Umbilical cord (tissue), 1 donor: ENCODE measurements at regions not wholly inside any gene's neighbourhood (a gene's known extent, or its start where the extent isn't known, plus 50 kb on each side); places are given as distances from the start of the nearest gene placed in this dataset.

Experiments used
- DNase-seq: peaks from one replicate; pipeline ENCODE4 v3.0.0-alpha.2; 2015; ENCODE audit warnings: low spot score

- DNase-seq = no peak
Measured at GRCh38 chr9:79970146-79970425, 398.3 kb downstream of the TLE4 start.

- DNase-seq = no peak
Measured at GRCh38 chr9:79969393-79970145, 397.8 kb downstream of the TLE4 start.

DNA sequence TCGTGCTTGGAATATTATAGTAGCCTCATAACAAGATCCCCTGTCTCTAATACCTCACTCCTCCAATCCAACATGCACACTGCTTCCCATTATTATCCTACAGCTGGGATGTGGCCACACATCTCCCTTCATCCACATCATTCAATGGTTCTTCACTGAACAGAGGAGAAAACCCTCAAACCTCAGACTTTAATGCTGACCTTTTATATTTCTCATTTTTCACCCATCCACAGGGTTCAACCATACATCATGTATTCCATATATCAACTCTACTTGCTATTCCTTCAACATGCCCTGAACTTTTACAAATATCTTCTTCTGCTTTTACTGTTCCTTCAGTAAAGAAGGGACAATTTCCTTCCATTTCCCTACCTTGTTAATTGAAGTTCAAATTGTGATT lies 396.8 kb downstream of the TLE4 start:
- DNase-seq = no peak

DNA sequence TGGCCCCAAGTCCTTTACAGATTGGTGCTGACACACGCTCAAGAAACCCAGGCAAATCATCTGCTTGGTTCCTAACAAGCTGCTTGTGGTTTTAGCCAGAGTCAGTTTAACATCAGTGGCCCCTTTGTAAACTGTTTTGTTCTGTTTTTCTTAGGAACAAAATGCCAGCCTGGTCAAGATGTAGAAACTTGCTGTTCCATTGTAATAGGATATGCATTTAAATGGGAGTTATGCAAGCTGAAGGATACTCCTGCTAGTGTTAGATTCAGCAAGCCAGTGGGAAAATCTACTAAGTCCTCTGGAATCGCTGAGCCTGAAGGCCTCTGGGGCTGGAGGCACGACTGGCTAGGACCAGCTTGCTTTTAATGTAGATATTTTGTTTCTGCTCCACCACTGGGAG lies 391.1 kb downstream of the TLE4 start:
- DNase-seq = no peak

GRCh38 chr9:79962150-79962549 lies 390.4 kb downstream of the TLE4 start:
- DNase-seq = no peak

DNA sequence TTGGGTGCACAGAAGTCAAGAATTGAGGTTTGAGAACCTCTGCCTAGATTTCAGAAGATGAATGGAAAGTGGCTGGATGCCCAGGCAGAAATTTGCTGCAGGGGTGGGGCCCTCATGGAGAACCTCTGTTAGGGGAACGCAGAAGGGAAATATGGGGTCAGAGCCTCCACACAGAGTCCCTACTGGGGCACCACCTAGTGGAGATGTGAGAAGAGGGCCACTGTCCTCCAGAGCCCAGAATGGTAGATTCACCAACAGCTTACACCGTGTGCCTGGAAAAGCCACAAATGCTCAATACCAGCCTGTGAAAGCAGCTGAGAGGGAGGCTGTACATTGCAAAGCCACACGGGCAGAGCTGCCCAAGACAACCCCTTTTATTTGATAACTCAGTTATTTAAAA lies 383.5 kb downstream of the TLE4 start:
- DNase-seq = no peak

DNA sequence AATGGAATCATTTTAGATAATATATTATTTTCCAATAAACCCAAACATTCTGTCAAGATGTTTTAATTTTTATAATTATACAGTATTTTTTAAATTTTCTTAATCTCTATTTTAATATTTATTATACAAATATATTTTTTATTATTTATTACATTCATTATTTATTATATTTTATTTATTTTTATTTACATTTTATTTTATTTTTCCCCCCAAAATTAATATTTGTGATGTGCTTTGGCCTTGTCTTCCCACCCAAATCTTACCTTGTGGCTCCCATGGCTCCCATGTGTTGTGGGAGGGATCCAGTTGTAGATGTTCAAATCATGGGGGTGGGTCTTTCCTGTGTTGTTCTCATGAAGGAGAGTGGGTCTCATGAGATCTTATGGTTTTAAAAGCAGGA lies 382.1 kb downstream of the TLE4 start:
- no peak for DNase-seq

DNA sequence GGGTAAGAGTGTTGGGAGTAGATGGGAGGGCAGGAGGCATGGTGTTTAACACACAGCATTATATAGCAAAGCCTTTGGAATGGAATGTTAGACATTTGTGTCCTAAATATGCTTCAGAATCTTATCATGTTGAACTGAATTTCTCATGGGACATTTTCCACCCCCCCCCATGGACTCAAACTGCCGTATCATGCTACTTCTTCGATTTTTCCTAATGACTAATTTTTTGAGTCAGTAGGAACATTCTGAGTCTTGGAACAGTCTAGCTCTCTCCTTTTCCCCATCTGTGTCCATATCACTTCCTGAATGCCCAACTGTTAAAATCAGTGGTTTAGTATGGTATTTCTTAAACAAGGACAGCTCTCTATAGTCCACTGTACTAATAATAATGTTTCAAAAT lies 380.6 kb downstream of the TLE4 start:
- no peak for DNase-seq

DNA sequence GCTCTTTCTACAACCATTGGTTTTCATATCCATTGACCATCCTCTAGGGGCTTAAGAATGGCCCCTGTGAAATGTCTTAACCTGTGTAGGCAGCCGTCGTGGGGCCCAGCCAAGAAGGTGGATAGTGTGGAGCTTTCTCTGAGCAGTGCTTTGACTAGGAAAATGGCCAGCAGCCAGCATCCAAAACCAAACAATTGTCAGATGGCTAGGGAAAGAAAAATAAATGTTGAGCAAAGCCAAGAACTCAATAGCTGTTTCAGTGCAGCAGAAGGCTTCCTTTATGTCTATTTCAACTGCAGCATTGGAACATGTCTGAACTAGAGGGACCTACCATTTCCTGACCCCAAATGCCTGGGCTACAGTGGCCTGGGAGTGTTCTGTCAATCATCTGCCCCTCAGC lies 374.9 kb downstream of the TLE4 start:
- DNase-seq = no peak

DNA sequence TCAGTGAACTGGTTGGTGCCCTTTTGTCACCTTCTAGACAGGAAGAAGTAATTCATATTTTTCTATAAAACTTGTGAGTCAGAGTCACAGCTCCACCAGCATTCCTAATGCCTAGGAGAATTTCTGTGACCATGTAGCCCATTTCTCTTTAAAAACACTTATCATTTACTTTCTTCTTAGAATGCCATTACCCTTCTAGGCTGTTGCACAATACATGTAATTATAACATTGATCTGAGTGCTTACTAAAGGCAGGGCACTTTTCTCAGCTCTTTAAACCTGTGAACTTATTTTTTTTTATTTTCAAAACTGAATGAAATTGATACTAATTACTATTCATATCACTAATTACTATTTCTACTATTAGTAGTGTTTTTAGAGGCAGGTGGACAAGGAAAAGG lies 373.7 kb downstream of the TLE4 start:
- DNase-seq = no peak

DNA sequence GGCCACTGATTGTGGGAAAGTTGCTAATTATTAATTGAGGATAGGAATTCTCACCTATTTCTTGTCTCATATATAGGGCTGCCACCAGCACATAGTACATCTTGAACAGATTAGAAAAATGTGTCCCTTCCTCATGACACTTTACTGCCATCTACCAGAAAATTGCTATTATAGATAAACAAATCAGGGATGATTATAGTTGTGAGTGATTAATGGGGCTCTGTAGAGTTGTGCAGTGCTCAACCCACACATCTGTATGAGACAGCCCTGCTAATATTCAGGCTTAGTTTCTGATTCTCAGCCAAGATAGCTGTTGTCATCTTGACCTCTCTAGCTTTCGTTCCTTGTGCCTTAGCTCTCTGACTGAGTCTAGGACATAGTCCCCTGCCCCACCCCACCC lies 373.3 kb downstream of the TLE4 start:
- no peak for DNase-seq

DNA sequence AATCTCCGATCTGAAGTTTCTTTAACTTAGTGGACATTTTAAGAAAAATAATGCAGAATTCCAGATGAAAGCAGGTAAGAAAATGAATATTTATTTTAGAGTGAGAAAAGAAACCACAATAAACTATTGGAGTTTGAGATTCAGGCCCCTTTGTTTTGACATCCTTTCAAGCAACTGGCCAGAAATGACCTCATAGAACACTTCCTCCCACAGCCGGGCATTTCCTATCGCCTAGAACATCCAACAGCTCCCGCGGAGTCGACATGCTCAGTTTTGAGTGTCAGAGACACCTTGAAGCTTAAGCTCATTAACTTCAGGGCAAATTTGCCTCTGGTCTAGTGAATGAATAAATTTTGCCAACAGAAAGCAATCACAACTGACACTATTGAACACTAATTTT lies 369.2 kb downstream of the TLE4 start:
- DNase-seq = no peak

DNA sequence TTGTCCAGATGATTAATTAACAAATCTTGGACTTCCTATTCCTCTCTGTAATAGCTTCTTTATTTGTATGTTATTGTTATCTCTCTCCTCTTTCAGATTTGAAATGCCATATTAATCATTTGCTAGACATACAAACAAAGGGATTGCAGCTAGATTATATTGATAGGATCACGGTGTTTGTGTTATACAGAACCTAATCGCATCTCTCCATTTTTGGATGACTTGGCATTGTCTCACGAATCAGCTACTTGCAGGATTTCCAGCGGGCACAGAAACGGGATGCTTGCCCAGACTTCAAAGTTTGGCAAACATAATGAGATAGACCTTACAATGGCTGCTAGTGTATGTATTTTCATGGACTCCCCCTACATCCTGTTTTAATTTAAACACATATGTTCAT lies 368.1 kb downstream of the TLE4 start:
- DNase-seq = no peak

DNA sequence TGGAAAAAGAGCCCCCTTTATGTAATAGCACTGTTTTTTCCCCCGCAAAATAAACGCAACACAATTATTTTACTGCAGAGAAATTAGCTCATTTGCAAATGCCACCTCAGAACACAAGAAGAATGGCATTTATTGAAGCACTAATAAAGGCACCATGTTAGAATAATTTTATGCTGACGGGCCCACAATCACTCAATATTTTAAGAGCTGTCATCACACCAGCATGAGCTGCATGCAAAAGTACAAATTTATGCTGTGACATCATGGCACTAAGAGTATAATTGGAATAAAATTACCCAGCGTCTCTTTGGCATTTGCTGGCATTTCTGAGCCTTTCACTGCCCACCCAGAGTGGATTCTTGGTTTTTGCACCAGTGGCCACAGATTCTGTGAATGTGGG lies 364.6 kb downstream of the TLE4 start:
- no peak for DNase-seq

GRCh38 chr9:79929285-79929684 lies 357.5 kb downstream of the TLE4 start:
- no peak for DNase-seq

DNA sequence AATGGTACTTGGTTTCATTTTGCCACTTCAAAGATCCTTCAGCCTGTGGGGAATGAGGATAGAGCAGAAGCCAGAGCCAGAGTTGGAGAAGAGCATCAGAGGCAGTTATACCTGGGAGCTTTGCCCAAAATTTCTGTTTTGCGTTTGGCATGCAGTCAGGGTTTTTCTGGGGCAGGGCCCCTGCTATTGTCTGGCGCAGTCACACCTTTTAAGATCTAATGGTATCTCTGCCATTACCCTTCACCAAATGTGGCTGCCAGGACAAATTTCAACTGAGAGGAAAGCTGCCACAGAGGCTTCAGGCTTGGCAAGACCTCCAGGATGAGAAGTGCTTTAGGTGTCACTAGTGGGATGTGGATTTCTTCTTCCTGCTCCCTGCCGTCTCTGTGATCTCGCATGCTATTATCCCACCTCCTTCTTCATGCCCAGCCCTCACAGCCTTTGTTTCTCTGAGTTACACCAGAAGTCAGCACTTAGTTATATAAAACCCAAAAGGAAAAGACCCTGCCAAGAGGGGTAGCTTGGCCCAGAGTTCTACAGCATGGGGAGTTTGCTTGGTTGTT lies 357.0 kb downstream of the TLE4 start:
- no peak for DNase-seq

DNA sequence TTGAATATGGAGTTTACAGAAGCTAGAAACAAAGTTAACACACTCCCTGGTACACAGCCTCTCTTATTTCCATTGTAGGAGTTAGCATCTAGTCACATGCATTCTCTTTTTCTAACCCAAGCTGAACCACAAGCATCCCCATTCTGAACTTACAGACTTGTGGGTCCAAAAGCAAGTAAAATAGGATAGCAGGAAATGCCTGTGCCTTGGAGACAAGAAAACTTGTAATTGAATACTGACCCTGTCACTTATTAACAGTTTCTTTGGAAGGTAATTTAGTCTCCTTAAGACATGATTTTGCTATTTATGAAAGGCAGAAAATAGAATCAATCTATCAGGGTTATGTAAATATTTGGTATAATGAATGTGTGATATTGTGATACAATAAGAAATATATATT lies 353.6 kb downstream of the TLE4 start:
- no peak for DNase-seq

DNA sequence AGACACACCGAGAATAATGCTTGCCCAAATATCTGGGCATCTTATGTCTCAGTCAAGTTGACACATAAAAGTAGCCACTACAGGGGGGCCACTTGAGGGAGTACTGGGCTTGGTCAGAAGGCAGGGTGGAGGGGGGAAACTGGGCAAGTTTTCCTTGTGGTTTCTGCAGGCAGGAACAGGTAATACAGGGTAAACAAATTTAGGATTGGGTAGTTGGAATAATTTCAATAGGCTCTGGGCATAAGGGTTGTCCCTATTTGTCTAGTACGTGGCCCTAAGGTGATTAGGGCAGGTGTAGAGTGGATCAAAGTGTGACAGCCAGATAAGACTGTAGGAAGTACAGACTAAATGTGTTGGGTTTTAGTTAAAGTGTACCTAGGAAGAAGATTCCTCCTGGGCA lies 353.1 kb downstream of the TLE4 start:
- DNase-seq = no peak

- DNase-seq = peak; percentile 73
Measured at GRCh38 chr9:79917421-79917820, 345.7 kb downstream of the TLE4 start.

DNA sequence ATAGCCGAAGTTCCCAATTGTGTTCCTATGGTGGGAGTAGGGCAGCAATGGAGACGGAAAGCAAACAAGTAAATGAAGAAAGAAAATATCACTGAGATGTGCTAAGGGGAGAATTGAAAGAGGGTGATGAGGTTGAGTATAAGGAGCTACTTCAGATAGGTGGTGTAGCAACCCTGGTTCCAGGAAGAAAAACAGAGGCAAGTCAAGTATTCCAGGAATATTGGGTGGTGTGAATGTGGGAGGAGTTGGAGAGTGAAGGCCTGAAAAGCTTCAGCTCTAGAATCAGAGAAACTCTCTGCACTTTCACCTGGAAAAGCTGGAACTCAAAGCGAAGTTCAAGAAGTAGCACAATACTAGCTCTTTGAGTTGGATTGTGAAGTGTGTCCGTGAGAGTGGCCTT lies 342.1 kb downstream of the TLE4 start:
- DNase-seq = no peak

DNA sequence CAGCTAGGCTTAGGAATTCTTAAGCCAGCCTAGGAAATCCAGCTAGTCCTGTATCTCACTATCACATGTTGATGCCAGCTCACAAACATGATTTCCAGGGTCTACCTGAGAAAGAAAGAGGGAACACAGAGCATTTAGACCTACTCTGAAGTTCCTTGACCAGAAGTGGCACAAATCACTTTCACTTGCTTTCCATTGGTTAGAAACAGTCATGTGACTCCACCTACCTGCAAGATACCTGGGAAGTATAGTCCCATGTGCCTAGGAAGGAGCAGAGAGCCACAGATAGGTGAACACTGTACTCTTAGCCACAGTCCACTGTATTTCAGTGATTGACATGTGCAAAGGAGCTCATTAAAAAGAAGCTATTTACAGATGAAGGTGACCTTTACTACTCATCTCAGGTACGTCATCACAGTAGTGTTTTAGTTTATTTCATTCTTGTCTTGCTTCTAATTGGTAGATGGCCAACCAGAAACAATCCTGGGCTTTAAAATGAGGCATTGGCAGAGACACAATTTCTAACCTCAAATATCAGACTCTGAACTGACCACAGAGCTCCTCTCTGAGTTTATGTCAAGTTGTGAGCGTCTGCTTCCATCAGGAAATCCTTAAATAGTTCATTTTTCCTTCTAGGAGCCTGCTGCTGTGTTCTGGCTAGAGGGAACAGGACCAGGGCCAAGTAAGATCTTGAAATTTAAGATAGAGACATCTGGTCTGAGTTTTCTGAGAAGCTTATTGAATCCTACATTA lies 340.7 kb downstream of the TLE4 start:
- peak; percentile 96 for DNase-seq

DNA sequence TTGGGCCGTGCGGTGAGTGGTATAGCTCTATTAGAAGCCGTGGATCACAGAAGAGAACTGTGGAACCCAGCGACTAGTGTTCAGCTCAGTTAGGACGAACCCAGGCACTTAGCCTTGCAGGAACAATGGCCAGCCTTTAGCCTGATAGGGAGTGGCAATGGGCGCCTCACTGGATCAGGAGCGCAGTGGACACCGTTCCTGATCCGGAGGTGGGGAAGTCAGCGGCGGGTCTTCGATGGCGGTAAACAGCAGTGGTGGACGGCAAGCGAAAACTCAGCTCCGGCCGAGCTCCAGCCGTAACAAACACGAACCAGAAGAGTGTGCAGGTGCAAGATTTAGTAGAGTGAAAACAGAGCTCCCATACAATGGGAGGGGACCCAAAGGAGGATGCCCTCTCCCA lies 340.0 kb downstream of the TLE4 start:
- DNase-seq = no peak

DNA sequence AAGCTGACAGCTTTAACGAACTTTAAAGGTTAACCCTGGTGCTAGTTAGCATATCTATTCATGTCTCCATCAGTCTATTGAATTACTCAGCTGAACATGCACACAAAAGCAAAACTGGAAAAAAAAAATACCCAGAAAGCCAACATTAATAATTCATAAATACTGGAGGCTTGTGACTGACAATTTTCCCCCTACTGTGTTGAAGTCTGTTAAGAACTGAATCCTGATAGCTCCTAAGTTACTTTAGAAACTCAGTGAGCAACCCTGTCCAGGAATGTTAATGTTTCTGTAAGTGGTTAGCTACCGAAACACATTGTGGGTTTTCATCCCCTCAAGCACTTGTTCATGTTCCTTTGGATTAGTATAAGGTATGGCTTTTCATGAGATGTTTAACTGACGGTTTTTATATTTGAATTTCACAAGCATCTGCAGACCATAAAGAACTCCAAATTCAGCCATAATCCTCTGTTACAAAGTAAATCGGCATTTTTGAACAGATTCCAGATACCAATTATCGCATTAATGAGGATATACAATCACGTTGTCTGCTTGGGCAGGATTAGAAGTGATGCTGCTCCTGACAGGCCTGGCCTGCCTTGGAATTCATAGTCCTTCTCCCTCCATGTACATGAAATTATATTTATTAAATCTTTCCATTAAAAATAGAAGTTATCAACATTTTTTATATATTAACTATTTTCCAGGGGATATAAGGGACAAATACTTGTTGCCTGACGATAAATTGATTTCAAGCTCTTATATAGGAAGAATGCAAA lies 331.2 kb downstream of the TLE4 start:
- no peak for DNase-seq
